HG02642 (cell line): ENCODE measurements at regions not wholly inside any gene's neighbourhood (a gene's known extent, or its start where the extent isn't known, plus 50 kb on each side); places are given as distances from the start of the nearest gene placed in this dataset.
"Not testable (repeated sequence)": the region's sequence is repeated elsewhere in the genome, so short reads cannot be mapped to it uniquely, and the experiment has no call there.

Source experiments
- ATAC-seq: cut with Tn5 transposase; IDR thresholded peaks from one replicate; pipeline ENCODE4 v1.9.1; 2021; ENCODE audit warnings: mild to moderate bottlenecking; ENCODE audit not compliant: unreplicated experiment, poor library complexity

- no peak for ATAC-seq
Observed at GRCh38 chr2:226189061-226189460, 610.6 kb downstream of the IRS1 start.

- no peak for ATAC-seq
Observed at GRCh38 chr2:226187616-226188015, 612.0 kb downstream of the IRS1 start.

GRCh38 chr2:226187156-226187555 lies 612.5 kb downstream of the IRS1 start:
- ATAC-seq = no peak

- no peak for ATAC-seq
Observed at GRCh38 chr2:226185616-226186211, 613.9 kb downstream of the IRS1 start.

GRCh38 chr2:226184940-226185615 lies 614.5 kb downstream of the IRS1 start:
- no peak for ATAC-seq

GRCh38 chr2:226184540-226184939 lies 615.1 kb downstream of the IRS1 start:
- no peak for ATAC-seq

GRCh38 chr2:226183550-226183949 lies 616.1 kb downstream of the IRS1 start:
- no peak for ATAC-seq

- no peak for ATAC-seq
Observed at GRCh38 chr2:226183033-226183432, 616.6 kb downstream of the IRS1 start.

GRCh38 chr2:226181909-226182308 lies 617.7 kb downstream of the IRS1 start:
- ATAC-seq = no peak

- ATAC-seq = no peak
Observed at GRCh38 chr2:226180281-226180884, 619.2 kb downstream of the IRS1 start.

- ATAC-seq = no peak
Observed at GRCh38 chr2:226179010-226179409, 620.6 kb downstream of the IRS1 start.

- no peak for ATAC-seq
Observed at GRCh38 chr2:226176283-226176984, 623.2 kb downstream of the IRS1 start.

GRCh38 chr2:226174390-226174789 lies 625.2 kb downstream of the IRS1 start:
- ATAC-seq = no peak

- ATAC-seq = no peak
Observed at GRCh38 chr2:226172939-226173338, 626.7 kb downstream of the IRS1 start.

GRCh38 chr2:226172309-226172708 lies 627.3 kb downstream of the IRS1 start:
- ATAC-seq = no peak

GRCh38 chr2:226169751-226170581 lies 629.7 kb downstream of the IRS1 start:
- no peak for ATAC-seq

- no peak for ATAC-seq
Observed at GRCh38 chr2:226168496-226169160, 631.0 kb downstream of the IRS1 start.

- ATAC-seq = no peak
Observed at GRCh38 chr2:226164512-226164911, 635.1 kb downstream of the IRS1 start.

- ATAC-seq = not testable (repeated sequence)
Observed at GRCh38 chr2:226160617-226161016, 639.0 kb downstream of the IRS1 start.
